GM08714 (cell line): ENCODE measurements at regions not wholly inside any gene's neighbourhood (a gene's known extent, or its start where the extent isn't known, plus 50 kb on each side); places are given as distances from the start of the nearest gene placed in this dataset.

ENCODE experiments used
- H3K4me3 ChIP-seq: fragments of 200-500 bp; sonication (Bioruptor generic); 2 replicates; pipeline ENCODE4 v1.5.1; 2014; ENCODE audit warnings: mild to moderate bottlenecking, low read length, inconsistent platforms
- ZNF274 ChIP-seq: IDR thresholded peaks from 2 replicates; pipeline ENCODE4 v1.6.1; 2012; ENCODE audit warnings: mild to moderate bottlenecking, low read depth, low read length

GRCh38 chr14:81653626-81654025, 120.0 kb upstream of the SEL1L start:
- no peak for TF ChIP-seq ZNF274
- H3K4me3 ChIP-seq: no peak overlapping the region

DNA sequence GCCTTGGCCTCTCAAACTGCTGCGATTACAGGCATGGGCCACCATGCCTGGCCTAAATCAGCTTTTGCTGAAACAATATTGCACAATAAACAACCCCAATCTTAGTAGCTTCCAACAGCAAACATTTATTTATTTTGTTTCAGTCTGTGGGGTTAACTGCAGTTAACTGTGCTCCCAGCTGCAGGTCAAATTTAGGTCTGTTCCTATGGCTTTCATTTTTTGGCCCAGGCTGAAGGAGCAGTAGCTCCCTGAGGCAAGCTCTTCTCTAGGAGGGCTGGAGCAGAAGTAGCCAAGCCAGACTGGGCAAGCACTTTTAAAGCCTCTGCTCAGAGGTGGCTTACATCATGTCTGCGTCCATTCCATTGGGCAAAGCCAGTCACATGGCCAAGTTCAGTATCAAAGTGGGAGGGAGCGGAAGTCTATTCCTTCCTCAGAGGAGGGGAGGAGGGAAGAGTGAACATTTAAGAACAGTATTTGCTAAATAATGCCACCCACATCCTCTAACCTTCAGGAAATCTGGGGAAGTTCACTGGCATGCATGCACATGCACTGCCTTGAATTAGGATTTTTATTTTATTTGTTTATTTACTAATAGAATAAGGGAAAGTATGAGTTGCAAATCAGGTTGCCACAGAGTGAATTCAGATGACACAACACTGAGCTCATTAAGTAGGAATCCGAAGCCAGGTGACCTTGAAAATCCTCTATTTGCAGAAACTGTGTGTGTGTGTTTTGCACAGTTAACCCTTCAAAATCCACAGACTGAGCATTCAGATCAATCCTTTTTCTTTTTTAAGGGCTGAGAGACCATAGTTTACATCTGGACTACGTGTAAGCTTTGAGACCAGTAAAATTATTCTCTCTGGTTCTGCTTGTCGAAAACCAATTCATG, 122.0 kb upstream of the SEL1L start:
- no peak for TF ChIP-seq ZNF274

GRCh38 chr14:81656811-81657210, 123.2 kb upstream of the SEL1L start:
- no peak overlapping the region for H3K4me3 ChIP-seq
- no peak for TF ChIP-seq ZNF274

More for the DNA sequence above, 122.0 kb upstream of the SEL1L start:
- no peak overlapping the region for H3K4me3 ChIP-seq

- no peak for TF ChIP-seq ZNF274
- H3K4me3 ChIP-seq: no peak overlapping the region
Measured at GRCh38 chr14:81662066-81662465, 128.4 kb upstream of the SEL1L start.

DNA sequence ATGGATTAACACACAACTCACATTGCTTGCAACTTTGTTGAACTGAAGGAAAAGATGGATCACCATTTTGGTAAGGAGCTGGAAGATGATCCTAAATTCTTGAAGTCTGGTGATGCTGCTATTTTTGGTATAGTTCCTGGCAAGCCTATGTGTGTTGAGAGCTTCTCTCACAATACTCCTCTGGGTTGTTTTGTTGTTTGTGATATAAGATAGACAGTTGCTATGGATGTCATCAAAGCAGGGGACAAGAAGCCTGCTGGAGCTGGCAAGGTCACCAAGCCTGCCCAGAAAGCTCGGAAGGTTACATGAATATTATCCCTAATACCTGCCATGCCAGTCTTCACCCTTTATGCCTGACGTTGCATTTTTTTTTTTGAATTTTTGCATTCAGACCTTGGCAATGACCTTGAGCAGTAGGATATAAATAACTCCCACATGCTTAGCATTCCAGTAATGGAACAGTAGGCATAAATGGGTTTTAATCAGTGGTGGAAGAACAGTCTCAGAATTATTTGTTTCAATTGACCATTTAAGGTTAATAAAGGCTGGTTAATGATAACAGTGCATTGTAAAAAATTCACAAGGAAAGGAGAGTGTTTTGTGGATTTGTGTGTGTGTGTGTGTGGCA, 129.0 kb upstream of the SEL1L start:
- no peak overlapping the region for H3K4me3 ChIP-seq
- no peak for TF ChIP-seq ZNF274

DNA sequence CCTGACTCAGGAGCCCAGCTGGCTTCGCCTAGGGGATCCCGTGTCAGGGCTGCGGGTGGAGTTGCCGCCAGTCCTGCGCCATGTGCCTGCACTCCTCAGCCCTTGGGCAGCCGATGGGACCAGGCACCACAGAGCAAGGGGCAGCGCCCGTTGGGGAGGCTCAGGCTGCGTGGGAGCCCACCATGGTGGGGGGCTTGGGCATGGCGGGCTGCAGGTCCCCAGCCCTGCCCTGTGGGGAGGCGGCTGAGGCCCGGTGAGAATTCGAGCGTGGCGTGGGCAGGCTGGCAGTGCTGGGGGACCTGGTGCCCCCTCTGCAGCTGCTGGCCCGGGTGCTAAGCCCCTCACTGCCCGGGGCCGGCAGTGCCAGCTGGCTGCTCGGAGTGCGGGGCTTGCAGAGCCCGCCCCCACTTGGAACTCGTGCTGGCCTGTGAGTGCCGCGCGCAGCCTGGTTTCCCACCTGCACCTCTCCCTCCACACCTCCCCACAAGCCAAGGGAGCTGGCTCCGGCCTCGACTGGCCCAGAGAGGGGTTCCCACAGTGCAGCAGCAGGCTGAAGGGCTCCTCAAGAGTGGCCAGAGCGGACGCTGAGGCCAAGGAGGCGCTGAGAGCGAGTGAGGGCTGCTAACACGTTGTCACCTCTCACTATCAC, 135.1 kb upstream of the SEL1L start:
- H3K4me3 ChIP-seq: no peak overlapping the region
- no peak for TF ChIP-seq ZNF274

- H3K4me3 ChIP-seq: no peak overlapping the region
- TF ChIP-seq ZNF274: no peak
Measured at GRCh38 chr14:81669308-81669707, 135.7 kb upstream of the SEL1L start.

GRCh38 chr14:81673930-81674329, 140.3 kb upstream of the SEL1L start:
- TF ChIP-seq ZNF274: no peak
- H3K4me3 ChIP-seq: no peak overlapping the region

DNA sequence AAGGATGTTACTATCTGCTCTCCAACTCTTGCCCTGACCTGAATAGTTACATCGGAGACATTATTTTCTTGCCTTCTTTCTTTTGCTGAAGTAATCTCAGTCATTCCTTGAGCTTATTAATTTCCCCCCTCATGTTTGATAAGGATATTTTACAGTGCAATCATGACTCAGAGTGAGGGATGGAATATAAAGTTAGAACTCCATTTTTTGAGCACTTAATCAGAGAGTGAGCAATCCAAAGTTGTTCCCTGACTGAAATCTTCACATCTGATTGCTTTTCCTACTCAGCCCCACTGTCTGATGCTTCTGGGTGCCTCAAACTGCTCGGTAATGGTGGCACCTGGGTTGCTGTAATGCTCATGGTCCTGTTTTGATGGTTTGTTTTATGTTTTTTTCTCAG, 142.7 kb upstream of the SEL1L start:
- no peak for TF ChIP-seq ZNF274
- no peak overlapping the region for H3K4me3 ChIP-seq

DNA sequence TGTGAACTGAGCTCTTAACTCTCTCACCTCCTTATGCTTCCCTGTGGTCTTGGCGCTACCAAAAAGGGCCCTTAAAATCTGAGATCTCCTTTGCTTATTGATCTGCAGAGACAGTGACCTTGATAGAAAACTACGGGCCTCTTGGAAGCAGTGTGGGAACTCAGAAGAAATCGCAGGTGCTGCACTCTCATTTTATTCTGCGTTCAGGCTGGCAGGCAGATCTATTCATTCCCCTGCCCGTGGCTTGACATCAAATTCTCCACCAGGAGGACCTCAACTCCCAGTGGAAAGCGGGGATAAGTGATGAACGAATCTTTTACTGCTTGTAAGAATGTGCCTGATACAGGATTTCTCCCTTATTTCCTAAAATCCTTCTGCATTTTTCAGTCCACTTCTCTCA, 143.2 kb upstream of the SEL1L start:
- no peak overlapping the region for H3K4me3 ChIP-seq
- no peak for TF ChIP-seq ZNF274

- no peak overlapping the region for H3K4me3 ChIP-seq
- no peak for TF ChIP-seq ZNF274
Measured at GRCh38 chr14:81677736-81678135, 144.1 kb upstream of the SEL1L start.

DNA sequence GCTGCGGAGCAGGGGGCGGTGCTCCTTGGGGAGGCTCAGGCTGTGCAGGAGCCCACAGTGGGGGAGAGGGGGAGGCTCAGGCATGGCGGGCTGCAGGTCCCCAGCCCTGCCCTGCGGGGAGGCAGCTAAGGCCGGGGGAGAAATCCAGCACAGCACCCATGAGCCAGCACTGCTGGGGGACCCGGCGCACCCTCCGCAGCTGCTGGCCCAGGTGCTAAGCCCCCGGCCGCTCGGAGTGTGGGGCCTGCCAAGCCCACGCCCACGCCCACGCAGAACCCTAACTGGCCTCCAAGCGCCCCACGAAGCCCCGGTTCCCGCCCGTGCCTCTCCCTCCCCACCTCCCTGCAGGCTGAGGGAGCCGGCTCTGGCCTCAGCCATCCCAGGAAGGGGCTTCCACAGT, 145.6 kb upstream of the SEL1L start:
- no peak for TF ChIP-seq ZNF274
- H3K4me3 ChIP-seq: no peak overlapping the region

GRCh38 chr14:81681541-81681940, 147.9 kb upstream of the SEL1L start:
- no peak overlapping the region for H3K4me3 ChIP-seq
- TF ChIP-seq ZNF274: no peak

DNA sequence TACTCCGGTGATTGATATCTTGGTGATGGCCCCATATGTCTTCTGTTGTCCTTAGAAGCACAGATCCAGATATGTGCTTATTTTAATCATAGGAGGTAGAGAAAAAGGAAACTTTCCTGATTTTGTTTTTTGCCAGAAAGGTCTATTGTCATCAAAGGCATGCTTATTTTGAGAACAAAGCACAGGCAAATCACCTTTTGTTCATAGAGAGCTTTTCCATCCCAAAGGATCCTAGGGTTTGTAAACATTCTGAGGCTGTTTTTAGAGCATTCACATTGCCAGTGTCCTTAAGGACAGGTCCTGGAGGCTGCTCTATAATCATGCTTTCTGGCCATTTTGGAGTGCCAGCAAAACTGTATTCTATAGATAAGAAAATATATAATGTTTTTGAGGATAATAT, 148.5 kb upstream of the SEL1L start:
- no peak for TF ChIP-seq ZNF274
- no peak overlapping the region for H3K4me3 ChIP-seq

DNA sequence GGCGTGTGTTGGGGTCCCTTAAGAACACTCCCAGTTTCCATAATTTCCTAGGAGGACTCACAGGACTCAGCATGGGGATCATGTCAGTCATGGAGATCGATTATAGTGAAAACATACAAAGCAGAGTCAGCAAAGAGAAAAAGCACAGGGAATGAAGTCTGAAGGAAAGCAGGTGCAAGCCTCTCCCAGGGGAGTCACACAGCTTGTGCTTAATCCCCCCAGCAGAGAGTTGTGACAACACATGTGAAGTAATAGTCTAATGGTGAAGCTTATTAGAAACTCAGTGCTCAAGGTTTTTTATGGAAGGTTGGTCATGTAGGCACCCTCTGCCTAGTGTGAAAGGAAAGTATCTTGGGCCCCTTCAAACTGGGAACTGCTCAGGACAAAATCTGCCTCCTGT, 149.0 kb upstream of the SEL1L start:
- no peak for TF ChIP-seq ZNF274
- no peak overlapping the region for H3K4me3 ChIP-seq
